ENCODE measurements at regions not wholly inside any gene's neighbourhood (a gene's known extent, or its start where the extent isn't known, plus 50 kb on each side); places are given as distances from the start of the nearest gene placed in this dataset.

- no peak for DNase-seq (ENCODE audit: low read depth in 4 of 4, low spot score in 3 of 4)
Observed at GRCh38 chr6:113599444-113599843, 257.7 kb upstream of the MARCKS start.

- no peak for DNase-seq (ENCODE audit: low read depth in 4 of 4, low spot score in 3 of 4)
Observed at GRCh38 chr6:113600551-113601339, 256.4 kb upstream of the MARCKS start.

- DNase-seq (ENCODE audit: low read depth in 4 of 4, low spot score in 3 of 4) = no peak
Observed at GRCh38 chr6:113607821-113608545, 249.2 kb upstream of the MARCKS start.

GRCh38 chr6:113610377-113610988, 246.7 kb upstream of the MARCKS start:
- DNase-seq (ENCODE audit: low read depth in 4 of 4, low spot score in 3 of 4) = no peak

- DNase-seq (ENCODE audit: low read depth in 4 of 4, low spot score in 3 of 4) = no peak
Observed at GRCh38 chr6:113616701-113617274, 240.4 kb upstream of the MARCKS start.

- DNase-seq (ENCODE audit: low read depth in 4 of 4, low spot score in 3 of 4) = no peak
Observed at GRCh38 chr6:113619077-113619476, 238.1 kb upstream of the MARCKS start.

GRCh38 chr6:113620386-113620785, 236.8 kb upstream of the MARCKS start:
- DNase-seq (ENCODE audit: low read depth in 4 of 4, low spot score in 3 of 4) = no peak

GRCh38 chr6:113622254-113622653, 234.9 kb upstream of the MARCKS start:
- no peak for DNase-seq (ENCODE audit: low read depth in 4 of 4, low spot score in 3 of 4)

- no peak for DNase-seq (ENCODE audit: low read depth in 4 of 4, low spot score in 3 of 4)
Observed at GRCh38 chr6:113623129-113623528, 234.0 kb upstream of the MARCKS start.

GRCh38 chr6:113625850-113626249, 231.3 kb upstream of the MARCKS start:
- DNase-seq (ENCODE audit: low read depth in 4 of 4, low spot score in 3 of 4) = no peak

- no peak for DNase-seq (ENCODE audit: low read depth in 4 of 4, low spot score in 3 of 4)
Observed at GRCh38 chr6:113626475-113626874, 230.7 kb upstream of the MARCKS start.

- DNase-seq (ENCODE audit: low read depth in 4 of 4, low spot score in 3 of 4) = no peak
Observed at GRCh38 chr6:113627480-113627879, 229.7 kb upstream of the MARCKS start.

- DNase-seq (ENCODE audit: low read depth in 4 of 4, low spot score in 3 of 4) = no peak
Observed at GRCh38 chr6:113629256-113629655, 227.9 kb upstream of the MARCKS start.

- no peak for DNase-seq (ENCODE audit: low read depth in 4 of 4, low spot score in 3 of 4)
Observed at GRCh38 chr6:113629975-113630737, 227.0 kb upstream of the MARCKS start.

- peak in 2 of 4 donors; percentile 24 to 56 for DNase-seq (ENCODE audit: low read depth in 4 of 4, low spot score in 3 of 4)
Observed at GRCh38 chr6:113630738-113631535, 226.2 kb upstream of the MARCKS start.

GRCh38 chr6:113631666-113632065, 225.5 kb upstream of the MARCKS start:
- DNase-seq (ENCODE audit: low read depth in 4 of 4, low spot score in 3 of 4) = no peak

GRCh38 chr6:113632220-113632864, 224.8 kb upstream of the MARCKS start:
- peak in 1 of 4 donors; percentile 24 for DNase-seq (ENCODE audit: low read depth in 4 of 4, low spot score in 3 of 4)

- no peak for DNase-seq (ENCODE audit: low read depth in 4 of 4, low spot score in 3 of 4)
Observed at GRCh38 chr6:113633638-113634037, 223.5 kb upstream of the MARCKS start.
